T47D (cell line): ENCODE measurements at regions not wholly inside any gene's neighbourhood (a gene's known extent, or its start where the extent isn't known, plus 50 kb on each side); places are given as distances from the start of the nearest gene placed in this dataset.
"Not testable (repeated sequence)": the region's sequence is repeated elsewhere in the genome, so short reads cannot be mapped to it uniquely, and the experiment has no call there.

Experiments
- DNase-seq, 2 experiments: peaks; one replicate each; pipeline versions ENCODE4 v3.0.0 to v3.0.0-alpha.2; 2011 to 2012; ENCODE audit warnings: low read depth in 1 of 2, low spot score in 1 of 2
- JUND ChIP-seq: IDR thresholded peaks from 2 replicates; pipeline ENCODE4 v1.6.1; 2012; ENCODE audit warnings: low read depth
- in situ Hi-C: cut with HindIII; loops from 2 replicates; pipeline ENCODE4 v1.10.0; 2016; ENCODE audit warnings: low sequenced_read_pairs, low pct_unique_long_range_greater_than_20kb

GRCh38 chr3:165716592-165716991 lies 120.6 kb downstream of the BCHE start:
- in situ Hi-C loops, result no loop called here
- DNase-seq, result no peak
- no peak for TF ChIP-seq JUND

GRCh38 chr3:165713479-165713878 lies 123.7 kb downstream of the BCHE start:
- no peak for TF ChIP-seq JUND

GRCh38 chr3:165712382-165712781 lies 124.8 kb downstream of the BCHE start:
- in situ Hi-C loops, result no loop called here
- DNase-seq, result no peak
- no peak for TF ChIP-seq JUND

More at GRCh38 chr3:165713479-165713878, 123.7 kb downstream of the BCHE start:
- in situ Hi-C loops, result no loop called here
- DNase-seq, result no peak

GRCh38 chr3:165697910-165698309 lies 139.3 kb downstream of the BCHE start:
- no peak for DNase-seq
- in situ Hi-C loops, result no loop called here
- no peak for TF ChIP-seq JUND

GRCh38 chr3:165696496-165696895 lies 140.7 kb downstream of the BCHE start:
- no peak for TF ChIP-seq JUND
- DNase-seq, result no peak
- in situ Hi-C loops, result no loop called here

GRCh38 chr3:165683947-165684346 lies 153.3 kb downstream of the BCHE start:
- TF ChIP-seq JUND, result no peak
- in situ Hi-C loops, result no loop called here
- no peak for DNase-seq

- no peak for TF ChIP-seq JUND
- in situ Hi-C loops, result no loop called here
Measured at GRCh38 chr3:165682734-165683133, 154.5 kb downstream of the BCHE start.

GRCh38 chr3:165669967-165670366 lies 167.3 kb downstream of the BCHE start:
- no peak for DNase-seq
- in situ Hi-C loops, result no loop called here
- no peak for TF ChIP-seq JUND

More at GRCh38 chr3:165682734-165683133, 154.5 kb downstream of the BCHE start:
- no peak for DNase-seq

GRCh38 chr3:165669504-165669903 lies 167.7 kb downstream of the BCHE start:
- no peak for TF ChIP-seq JUND
- DNase-seq, result no peak
- in situ Hi-C loops, result no loop called here

GRCh38 chr3:165667676-165668075 lies 169.5 kb downstream of the BCHE start:
- in situ Hi-C loops, result no loop called here
- no peak for DNase-seq
- TF ChIP-seq JUND, result no peak

GRCh38 chr3:165658027-165658426 lies 179.2 kb downstream of the BCHE start:
- in situ Hi-C loops, result no loop called here

GRCh38 chr3:165653130-165653778 lies 184.0 kb downstream of the BCHE start:
- DNase-seq, result no peak
- no peak for TF ChIP-seq JUND
- in situ Hi-C loops, result no loop called here

More at GRCh38 chr3:165658027-165658426, 179.2 kb downstream of the BCHE start:
- DNase-seq, result no peak
- no peak for TF ChIP-seq JUND

GRCh38 chr3:165649282-165649681 lies 187.9 kb downstream of the BCHE start:
- DNase-seq, in situ Hi-C loops: not testable (repeated sequence)

- TF ChIP-seq JUND, result no peak
- no peak for DNase-seq
- in situ Hi-C loops, result no loop called here
Measured at GRCh38 chr3:165645191-165645590, 192.0 kb downstream of the BCHE start.

GRCh38 chr3:165644331-165644730 lies 192.9 kb downstream of the BCHE start:
- DNase-seq, result no peak
- in situ Hi-C loops, result no loop called here
- TF ChIP-seq JUND, result no peak
